Omental fat pad (tissue), 3 donors: ENCODE measurements at regions not wholly inside any gene's neighbourhood (a gene's known extent, or its start where the extent isn't known, plus 50 kb on each side); places are given as distances from the start of the nearest gene placed in this dataset.

Experiments
- ATAC-seq: fragments of 150-250 bp; one replicate; pipeline ENCODE4 v1.9.1; 2016; ENCODE audit warnings: mild to moderate bottlenecking, moderate library complexity; ENCODE audit not compliant: low FRiP score
- DNase-seq: peaks from one replicate; pipeline ENCODE4 v3.0.0-alpha.2; 2019; ENCODE audit warnings: low spot score
- CTCF ChIP-seq, 3 donors: fragments of 450-650 bp; IDR thresholded peaks; one replicate each; pipeline ENCODE4 v1.5.1; 2016 to 2017; ENCODE audit warnings: antibody characterized with exemption in 3 of 3, mild to moderate bottlenecking in 3 of 3, moderate library complexity in 2 of 3

GRCh38 chr3:76950590-76950989, 89.3 kb upstream of the ROBO2 start:
- no peak for TF ChIP-seq CTCF (IDR thresholded peaks at IDR 0.05)
- no peak for DNase-seq

GRCh38 chr3:76954412-76954811, 85.5 kb upstream of the ROBO2 start:
- DNase-seq (no peak), ATAC-seq (no peak)
- TF ChIP-seq CTCF (IDR thresholded peaks at IDR 0.05): no peak

More at GRCh38 chr3:76950590-76950989, 89.3 kb upstream of the ROBO2 start:
- no peak for ATAC-seq

- no peak for TF ChIP-seq CTCF (IDR thresholded peaks at IDR 0.05)
- DNase-seq (no peak), ATAC-seq (no peak)
Observed at GRCh38 chr3:76958274-76958673, 81.6 kb upstream of the ROBO2 start.

GRCh38 chr3:76958861-76959260, 81.0 kb upstream of the ROBO2 start:
- DNase-seq (no peak), ATAC-seq (no peak)
- TF ChIP-seq CTCF (IDR thresholded peaks at IDR 0.05): no peak

GRCh38 chr3:76961284-76961683, 78.6 kb upstream of the ROBO2 start:
- DNase-seq: no peak
- no peak for TF ChIP-seq CTCF (IDR thresholded peaks at IDR 0.05)
- no peak for ATAC-seq

- no peak for ATAC-seq
- TF ChIP-seq CTCF (IDR thresholded peaks at IDR 0.05): no peak
- DNase-seq: no peak
Observed at GRCh38 chr3:76965122-76965725, 74.7 kb upstream of the ROBO2 start.

- no peak for TF ChIP-seq CTCF (IDR thresholded peaks at IDR 0.05)
- DNase-seq (no peak), ATAC-seq (no peak)
Observed at GRCh38 chr3:76969471-76969870, 70.4 kb upstream of the ROBO2 start.
